ENCODE measurements at regions not wholly inside any gene's neighbourhood (a gene's known extent, or its start where the extent isn't known, plus 50 kb on each side); places are given as distances from the start of the nearest gene placed in this dataset.
"Not testable (repeated sequence)": the region's sequence is repeated elsewhere in the genome, so short reads cannot be mapped to it uniquely, and the experiment has no call there.

- H3K4me3 ChIP-seq (ENCODE audit: low read depth, low read length): no peak overlapping the region
- TF ChIP-seq, protein P1, sequence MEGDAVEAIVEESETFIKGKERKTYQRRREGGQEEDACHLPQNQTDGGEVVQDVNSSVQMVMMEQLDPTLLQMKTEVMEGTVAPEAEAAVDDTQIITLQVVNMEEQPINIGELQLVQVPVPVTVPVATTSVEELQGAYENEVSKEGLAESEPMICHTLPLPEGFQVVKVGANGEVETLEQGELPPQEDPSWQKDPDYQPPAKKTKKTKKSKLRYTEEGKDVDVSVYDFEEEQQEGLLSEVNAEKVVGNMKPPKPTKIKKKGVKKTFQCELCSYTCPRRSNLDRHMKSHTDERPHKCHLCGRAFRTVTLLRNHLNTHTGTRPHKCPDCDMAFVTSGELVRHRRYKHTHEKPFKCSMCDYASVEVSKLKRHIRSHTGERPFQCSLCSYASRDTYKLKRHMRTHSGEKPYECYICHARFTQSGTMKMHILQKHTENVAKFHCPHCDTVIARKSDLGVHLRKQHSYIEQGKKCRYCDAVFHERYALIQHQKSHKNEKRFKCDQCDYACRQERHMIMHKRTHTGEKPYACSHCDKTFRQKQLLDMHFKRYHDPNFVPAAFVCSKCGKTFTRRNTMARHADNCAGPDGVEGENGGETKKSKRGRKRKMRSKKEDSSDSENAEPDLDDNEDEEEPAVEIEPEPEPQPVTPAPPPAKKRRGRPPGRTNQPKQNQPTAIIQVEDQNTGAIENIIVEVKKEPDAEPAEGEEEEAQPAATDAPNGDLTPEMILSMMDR (IDR thresholded peaks at IDR 0.05; ENCODE audit: borderline replicate concordance, insufficient read depth, low read depth, low read length): no peak
Observed at GRCh38 chr20:5401277-5401875, 84.6 kb upstream of the PROKR2 start.

- TF ChIP-seq, protein P1 (IDR thresholded peaks at IDR 0.05; ENCODE audit: borderline replicate concordance, insufficient read depth, low read depth, low read length): no peak
- H3K4me3 ChIP-seq (ENCODE audit: low read depth, low read length): no peak overlapping the region
Observed at GRCh38 chr20:5400164-5400762, 83.5 kb upstream of the PROKR2 start.

- TF ChIP-seq, protein P1 (IDR thresholded peaks at IDR 0.05; ENCODE audit: borderline replicate concordance, insufficient read depth, low read depth, low read length): no peak
- H3K4me3 ChIP-seq (ENCODE audit: low read depth, low read length): no peak overlapping the region
Observed at GRCh38 chr20:5397393-5397792, 80.6 kb upstream of the PROKR2 start.

- H3K4me3 ChIP-seq (ENCODE audit: low read depth, low read length): no peak overlapping the region
- TF ChIP-seq, protein P1 (IDR thresholded peaks at IDR 0.05; ENCODE audit: borderline replicate concordance, insufficient read depth, low read depth, low read length): no peak
Observed at GRCh38 chr20:5395932-5396727, 79.4 kb upstream of the PROKR2 start.

DNA sequence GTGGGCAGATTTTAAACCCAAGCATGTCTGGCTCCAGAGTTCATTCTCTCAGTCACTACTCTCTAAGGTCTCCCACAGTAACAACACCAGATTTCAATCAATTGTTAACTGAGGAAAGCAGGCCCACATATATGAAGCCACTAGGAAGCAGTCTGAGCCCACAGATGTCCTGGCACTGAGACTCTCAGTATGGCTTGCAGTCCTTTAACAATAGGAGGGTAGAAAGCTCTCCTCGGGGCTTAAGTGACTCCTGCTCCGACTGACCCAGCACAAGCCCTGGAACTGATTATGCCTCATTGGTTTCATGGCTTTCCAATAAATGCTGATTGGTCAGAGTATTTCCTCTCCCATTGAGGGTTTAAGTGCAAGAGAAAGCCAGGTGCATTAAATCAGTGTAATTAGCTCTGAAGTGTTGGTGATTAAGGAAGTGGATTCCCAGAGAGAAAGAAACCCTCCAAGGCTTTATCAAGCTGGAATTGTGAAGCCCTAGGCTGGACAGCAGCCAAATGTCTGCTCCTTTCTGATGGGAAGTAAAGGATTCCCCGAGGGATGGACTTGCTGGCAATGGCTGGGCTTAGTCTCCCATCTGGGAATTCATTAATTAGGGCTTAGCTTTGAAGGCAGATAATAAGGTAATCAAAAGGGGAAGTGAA lies 76.6 kb upstream of the PROKR2 start:
- TF ChIP-seq, protein P1 (IDR thresholded peaks at IDR 0.05; ENCODE audit: borderline replicate concordance, insufficient read depth, low read depth, low read length): no peak
- H3K4me3 ChIP-seq (ENCODE audit: low read depth, low read length): no peak overlapping the region

DNA sequence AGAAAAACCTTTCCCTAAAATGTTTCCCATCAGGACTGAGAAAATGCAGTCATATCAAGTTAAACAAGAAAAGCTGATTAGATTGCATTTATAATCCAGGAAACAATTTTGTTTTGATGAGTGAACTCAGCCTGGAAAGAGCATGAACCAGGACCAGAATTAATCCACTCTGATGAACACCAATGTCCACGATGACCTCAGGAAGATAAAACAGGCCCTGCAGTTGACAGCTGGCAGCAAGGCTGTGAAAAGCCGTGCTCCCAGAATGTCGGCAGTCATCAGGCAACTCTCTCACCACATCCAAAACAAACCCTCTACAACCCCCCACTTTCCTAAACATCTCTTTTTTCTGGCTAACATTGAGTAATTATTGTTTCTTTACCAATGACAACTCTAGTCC lies 74.0 kb upstream of the PROKR2 start:
- TF ChIP-seq, protein P1 (IDR thresholded peaks at IDR 0.05; ENCODE audit: borderline replicate concordance, insufficient read depth, low read depth, low read length): no peak
- no peak overlapping the region for H3K4me3 ChIP-seq (ENCODE audit: low read depth, low read length)

GRCh38 chr20:5386846-5387245 lies 70.1 kb upstream of the PROKR2 start:
- H3K4me3 ChIP-seq (ENCODE audit: low read depth, low read length): not testable (repeated sequence)

GRCh38 chr20:5381527-5381926 lies 64.8 kb upstream of the PROKR2 start:
- not testable (repeated sequence) for H3K4me3 ChIP-seq (ENCODE audit: low read depth, low read length)

Measured in GM12875 (cell line).